Lung (tissue), 11 donors: ENCODE measurements at regions not wholly inside any gene's neighbourhood (a gene's known extent, or its start where the extent isn't known, plus 50 kb on each side); places are given as distances from the start of the nearest gene placed in this dataset.

ENCODE experiments used
- ATAC-seq: fragments of 200-7000 bp; cut with Tn5 transposase; one replicate; pipeline ENCODE4 v1.9.1; 2020; ENCODE audit warnings: moderate number of reproducible peaks; ENCODE audit not compliant: insufficient read depth, low FRiP score
- DNase-seq, 3 donors: peaks; one replicate each; pipeline ENCODE4 v3.0.0-alpha.2; 2013 to 2017
- H3K27ac ChIP-seq, 2 donors: one replicate each; pipeline ENCODE4 v1.5.1; 2013; ENCODE audit warnings: mild to moderate bottlenecking in 2 of 2, moderate library complexity in 2 of 2, control low read depth in 1 of 2, inconsistent platforms in 1 of 2, low read depth in 1 of 2, low read length in 1 of 2
- H3K27me3 ChIP-seq, 3 donors: one replicate each; pipeline ENCODE4 v1.5.1; 2013; ENCODE audit warnings: low read length in 2 of 3; ENCODE audit not compliant: control insufficient read depth in 3 of 3, insufficient read depth in 3 of 3
- H3K36me3 ChIP-seq, 4 donors: one replicate each; pipeline ENCODE4 v1.5.1; 2013; ENCODE audit warnings: low read length in 4 of 4, mild to moderate bottlenecking in 1 of 4, moderate library complexity in 1 of 4; ENCODE audit not compliant: control insufficient read depth in 4 of 4, insufficient read depth in 4 of 4
- H3K4me1 ChIP-seq, 5 donors: one replicate each; pipeline ENCODE4 v1.5.1; 2013; ENCODE audit warnings: low read length in 5 of 5, mild to moderate bottlenecking in 2 of 5, moderate library complexity in 1 of 5; ENCODE audit not compliant: control insufficient read depth in 5 of 5, insufficient read depth in 5 of 5
- H3K4me3 ChIP-seq: one replicate; pipeline ENCODE4 v1.5.1; 2013; ENCODE audit warnings: mild to moderate bottlenecking, control low read depth, moderate library complexity
- H3K9ac ChIP-seq, 2 donors: one replicate each; pipeline ENCODE4 v1.5.1; 2013; ENCODE audit warnings: low read length in 2 of 2, control low read depth in 1 of 2; ENCODE audit not compliant: insufficient read depth in 1 of 2
- H3K9me3 ChIP-seq, 4 donors: one replicate each; pipeline ENCODE4 v1.5.1; 2013; ENCODE audit warnings: low read length in 3 of 4, mild to moderate bottlenecking in 1 of 4, moderate library complexity in 1 of 4; ENCODE audit not compliant: control insufficient read depth in 4 of 4, insufficient read depth in 3 of 4
- WGBS, 2 donors: extraction: QIAGEN DNeasy Blood & Tissue Kit; methylation state at CpG; one replicate each; pipeline ENCODE4 v1.1.7; 2013; 5-methylcytosine and 5-hydroxymethylcytosine counted together
- TF ChIP-seq, protein P1 (sequence below): IDR thresholded peaks from 2 replicates; pipeline ENCODE4 v1.5.1; 2012; ENCODE audit warnings: mild to moderate bottlenecking; ENCODE audit errors: control extremely low read depth, extremely low read depth
- donor health status: control.
- donor health status: control.
- donor health status: Bipolar disorder and iron deficiency.
- donor health status: healthy.
- donor health status: DM: yes; HTN: yes; CAD: no.

DNA sequence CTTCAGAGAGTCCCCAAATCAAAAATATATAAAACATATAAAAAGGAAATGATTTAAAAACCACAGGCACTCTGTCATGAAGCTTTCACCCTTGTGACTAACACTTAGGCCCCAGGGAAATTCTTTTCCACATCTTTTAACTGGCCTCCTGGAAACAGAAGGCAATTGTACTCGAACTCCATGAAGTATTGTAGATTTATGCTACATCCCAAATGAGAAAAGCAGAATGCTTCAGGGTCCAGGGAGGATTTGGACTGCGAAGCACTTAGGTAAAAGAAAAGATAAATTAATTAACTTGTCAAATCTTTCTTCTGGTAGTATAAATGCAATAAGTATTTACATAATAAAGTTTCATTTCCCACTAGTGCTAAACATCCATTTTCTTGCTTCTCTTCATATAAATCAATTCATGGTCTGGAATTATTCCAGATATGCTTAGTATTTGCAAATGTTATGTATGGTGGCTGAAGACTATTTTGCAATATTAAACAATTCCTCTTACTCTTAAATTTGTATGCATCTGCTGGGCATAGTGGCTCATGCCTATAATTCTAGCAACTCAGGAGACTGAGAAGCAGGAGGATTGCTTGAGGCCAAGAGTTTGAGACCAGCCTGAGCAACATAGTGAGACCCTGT, 64.9 kb upstream of the ELL2 start:
- TF ChIP-seq, protein P1, sequence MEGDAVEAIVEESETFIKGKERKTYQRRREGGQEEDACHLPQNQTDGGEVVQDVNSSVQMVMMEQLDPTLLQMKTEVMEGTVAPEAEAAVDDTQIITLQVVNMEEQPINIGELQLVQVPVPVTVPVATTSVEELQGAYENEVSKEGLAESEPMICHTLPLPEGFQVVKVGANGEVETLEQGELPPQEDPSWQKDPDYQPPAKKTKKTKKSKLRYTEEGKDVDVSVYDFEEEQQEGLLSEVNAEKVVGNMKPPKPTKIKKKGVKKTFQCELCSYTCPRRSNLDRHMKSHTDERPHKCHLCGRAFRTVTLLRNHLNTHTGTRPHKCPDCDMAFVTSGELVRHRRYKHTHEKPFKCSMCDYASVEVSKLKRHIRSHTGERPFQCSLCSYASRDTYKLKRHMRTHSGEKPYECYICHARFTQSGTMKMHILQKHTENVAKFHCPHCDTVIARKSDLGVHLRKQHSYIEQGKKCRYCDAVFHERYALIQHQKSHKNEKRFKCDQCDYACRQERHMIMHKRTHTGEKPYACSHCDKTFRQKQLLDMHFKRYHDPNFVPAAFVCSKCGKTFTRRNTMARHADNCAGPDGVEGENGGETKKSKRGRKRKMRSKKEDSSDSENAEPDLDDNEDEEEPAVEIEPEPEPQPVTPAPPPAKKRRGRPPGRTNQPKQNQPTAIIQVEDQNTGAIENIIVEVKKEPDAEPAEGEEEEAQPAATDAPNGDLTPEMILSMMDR = no peak
- H3K27me3 ChIP-seq = no peaks in the 10 kb centered on the region
- H3K36me3 ChIP-seq = no peaks in the 10 kb centered on the region
- no peak overlapping the region for H3K4me3 ChIP-seq
- WGBS, 2 donors = 66 to 80% methylated on average over 2 of the region's 2 CpGs
- no peak for ATAC-seq
- H3K4me1 ChIP-seq = no peaks in the 10 kb centered on the region
- no peak overlapping the region for H3K9ac ChIP-seq
- peak in 2 of 3 donors; percentile 10 to 26 for DNase-seq
- no peak overlapping the region for H3K27ac ChIP-seq
- H3K9me3 ChIP-seq = no peaks in the 10 kb centered on the region

DNA sequence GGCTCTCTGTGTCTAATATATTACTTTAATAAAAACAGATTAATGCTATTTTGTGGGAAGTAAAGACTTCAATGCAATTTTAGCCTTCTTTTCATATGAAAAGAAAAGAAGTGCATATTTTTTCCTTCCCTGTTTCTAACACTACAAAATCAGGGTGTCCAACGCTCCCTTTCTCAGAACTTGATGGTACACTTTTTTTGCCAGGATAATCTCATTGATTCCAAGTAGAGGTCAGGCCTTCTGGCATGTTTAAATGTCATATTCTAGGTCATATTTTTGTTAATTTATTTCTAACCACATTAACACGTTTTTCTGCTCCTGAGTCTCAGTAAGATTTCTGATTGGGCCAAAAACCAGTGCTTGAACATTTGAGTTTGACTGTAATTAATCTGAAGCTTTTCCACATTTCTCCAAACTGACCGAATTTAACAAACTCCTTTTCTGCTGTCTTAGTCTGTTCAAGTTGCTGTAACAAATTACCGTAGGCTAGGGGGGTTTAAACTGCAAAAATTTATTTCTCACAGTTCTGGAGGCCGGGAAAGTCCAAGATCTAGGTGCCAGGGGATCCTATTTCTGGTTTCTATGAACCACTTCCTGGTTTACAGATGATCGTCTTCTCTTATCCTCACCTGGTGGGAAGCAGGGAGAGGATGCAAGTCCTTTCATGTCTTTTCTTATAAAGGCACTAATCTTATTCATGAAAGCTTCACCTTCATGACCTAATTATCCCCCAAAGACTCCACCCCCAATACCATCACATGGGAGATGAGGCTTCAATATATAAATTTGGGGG, 63.2 kb upstream of the ELL2 start:
- H3K9ac ChIP-seq = no peak overlapping the region
- 72 to 85% methylated on average over 6 of the region's 6 CpGs for WGBS, 2 donors
- H3K27ac ChIP-seq = no peak overlapping the region

DNA sequence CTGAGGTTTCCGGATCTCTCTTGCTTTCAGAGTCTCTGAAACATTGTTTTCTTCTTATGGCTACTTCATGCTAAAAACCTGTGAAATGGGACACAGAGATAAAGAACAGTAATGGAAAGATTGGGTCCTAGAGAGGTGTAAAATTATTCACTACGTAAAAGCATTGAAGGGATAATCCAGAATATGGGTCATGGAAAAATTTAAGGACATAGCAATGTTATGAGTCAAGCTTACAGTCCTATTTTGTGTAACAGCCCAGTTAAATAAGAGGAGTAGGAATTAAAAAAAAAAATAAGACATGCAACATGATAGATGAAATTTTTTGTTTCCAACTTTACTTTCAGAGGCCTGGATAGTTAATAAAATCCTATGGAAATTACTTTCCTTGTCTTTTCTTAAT, 61.9 kb upstream of the ELL2 start:
- Histone ChIP-seq H3K4me3 (no peak overlapping the region), H3K27ac (no peak overlapping the region), H3K9ac (no peak overlapping the region), H3K4me1 (no peaks in the 10 kb centered on the region), H3K9me3 (no peaks in the 10 kb centered on the region), H3K27me3 (no peaks in the 10 kb centered on the region), H3K36me3 (no peaks in the 10 kb centered on the region)
- ATAC-seq (no peak), DNase-seq (peak in 1 of 3 donors; percentile 3)
- TF ChIP-seq, protein P1 = no peak
- 68 to 87% methylated on average over 2 of the region's 2 CpGs for WGBS, 2 donors

More for the DNA sequence above, 63.2 kb upstream of the ELL2 start:
- TF ChIP-seq, protein P1 = no peak
- no peaks in the 10 kb centered on the region for H3K4me1 ChIP-seq
- no peaks in the 10 kb centered on the region for H3K27me3 ChIP-seq
- H3K36me3 ChIP-seq = no peaks in the 10 kb centered on the region
- DNase-seq = no peak
- no peak for ATAC-seq
- H3K4me3 ChIP-seq = no peak overlapping the region
- no peaks in the 10 kb centered on the region for H3K9me3 ChIP-seq
